Frontal cortex (tissue), 3 donors: ENCODE measurements at regions not wholly inside any gene's neighbourhood (a gene's known extent, or its start where the extent isn't known, plus 50 kb on each side); places are given as distances from the start of the nearest gene placed in this dataset.

Source experiments
- DNase-seq, 2 donors: peaks; one replicate each; pipeline ENCODE4 v3.0.0; 2012; ENCODE audit warnings: low spot score in 2 of 2
- FAIRE-seq: peaks from 2 replicates; lab custom pipeline; 2012; peaks lifted over from hg19 to GRCh38; lab: Jason Lieb, UNC
- donor health status: control.
- donor health status: control.
- donor health status: control.

DNA sequence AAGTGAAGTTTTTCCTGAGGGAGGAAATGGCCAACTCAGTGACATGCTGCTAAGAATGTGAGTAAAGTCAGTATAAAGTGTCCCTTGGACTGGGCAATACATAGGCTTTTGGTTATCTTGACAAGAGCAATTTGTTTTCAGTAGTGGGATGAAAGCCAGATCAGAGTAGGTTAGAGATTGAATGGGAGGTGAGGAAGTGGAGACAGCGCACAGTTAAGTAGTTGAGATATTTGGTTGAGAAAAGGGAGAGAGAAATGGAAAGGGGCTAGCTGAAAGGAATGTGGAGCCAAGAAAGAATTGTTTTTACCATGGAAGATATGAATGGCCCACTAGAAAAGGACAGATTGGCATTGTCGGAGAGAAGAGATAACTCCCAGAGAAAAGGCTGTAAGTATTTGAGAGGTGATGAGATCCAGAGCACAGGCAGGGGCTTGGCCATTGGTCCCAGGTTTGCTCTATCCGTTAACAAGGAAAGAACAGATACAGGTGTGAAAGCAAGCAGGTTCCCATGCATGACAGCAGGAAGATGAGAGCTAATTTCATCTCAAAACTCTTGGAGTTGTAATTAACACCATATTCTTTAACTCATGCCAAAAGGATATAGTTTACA lies 392.0 kb downstream of the NR2F1-AS1 start:
- FAIRE-seq (no peak), DNase-seq (no peak)

DNA sequence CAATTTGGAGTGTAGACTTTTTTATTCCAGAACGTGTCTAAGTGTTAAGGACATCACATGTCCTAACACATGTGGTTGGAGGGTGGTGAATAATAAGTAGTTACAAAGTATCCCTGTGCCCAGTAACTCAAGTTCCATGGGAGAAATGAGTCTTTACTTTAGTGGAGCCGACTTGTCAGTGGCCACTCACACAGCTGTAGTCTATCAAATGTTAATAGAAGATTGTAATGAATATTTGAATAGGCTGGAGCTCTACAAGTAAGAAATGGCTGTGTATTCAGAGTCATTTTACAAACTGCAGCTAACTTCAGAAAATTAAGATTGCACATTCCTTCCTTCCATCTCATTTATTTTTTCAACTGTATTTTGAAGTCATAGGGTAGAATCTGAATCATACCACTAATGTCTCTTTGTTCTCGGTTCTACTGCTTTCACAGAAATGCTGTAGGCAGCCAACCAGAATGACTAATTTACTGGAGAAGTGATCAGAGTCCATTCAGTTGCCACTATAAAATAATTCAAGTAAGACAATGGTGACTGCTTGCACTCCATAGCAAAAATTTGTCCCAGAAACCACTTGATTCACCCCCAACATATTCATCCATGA lies 394.8 kb downstream of the NR2F1-AS1 start:
- FAIRE-seq (no peak), DNase-seq (no peak)

DNA sequence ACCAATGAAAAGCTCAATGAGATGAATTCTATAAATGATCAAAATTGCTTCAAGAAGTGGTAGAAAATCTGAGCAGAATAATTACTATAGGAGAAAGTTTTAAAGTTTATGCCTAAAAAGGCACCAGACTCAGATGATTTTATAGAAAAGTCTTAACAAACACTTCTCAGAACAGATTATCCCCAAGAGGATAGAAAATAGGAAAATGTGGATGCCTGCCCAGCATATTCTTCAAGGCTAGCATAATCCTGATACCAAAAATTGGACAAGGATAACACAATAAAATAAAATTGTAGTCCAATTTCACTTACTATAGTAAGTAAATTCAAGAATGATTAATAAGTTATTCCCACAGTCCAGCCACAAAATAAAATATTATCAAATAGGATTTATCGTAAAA lies 397.0 kb downstream of the NR2F1-AS1 start:
- DNase-seq (no peak), FAIRE-seq (no peak)

DNA sequence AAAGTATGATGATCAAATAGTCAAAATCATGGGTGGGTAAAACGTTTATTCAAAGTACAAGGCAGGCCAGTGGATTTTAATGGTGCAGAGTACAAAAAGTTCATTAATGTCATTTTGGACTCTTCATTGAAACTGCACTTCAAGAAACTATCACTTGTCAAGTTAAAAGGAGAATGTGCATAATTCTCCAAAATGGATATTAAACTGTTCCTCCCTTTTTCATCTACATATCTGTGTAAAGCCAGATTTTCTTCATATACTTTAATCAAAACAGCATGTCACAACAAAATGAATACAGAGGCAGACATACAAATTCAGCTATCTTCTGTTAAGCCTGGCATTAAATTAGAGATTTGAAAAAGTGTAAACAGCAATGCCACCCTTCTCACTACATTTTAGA lies 401.6 kb downstream of the NR2F1-AS1 start:
- DNase-seq, result no peak

DNA sequence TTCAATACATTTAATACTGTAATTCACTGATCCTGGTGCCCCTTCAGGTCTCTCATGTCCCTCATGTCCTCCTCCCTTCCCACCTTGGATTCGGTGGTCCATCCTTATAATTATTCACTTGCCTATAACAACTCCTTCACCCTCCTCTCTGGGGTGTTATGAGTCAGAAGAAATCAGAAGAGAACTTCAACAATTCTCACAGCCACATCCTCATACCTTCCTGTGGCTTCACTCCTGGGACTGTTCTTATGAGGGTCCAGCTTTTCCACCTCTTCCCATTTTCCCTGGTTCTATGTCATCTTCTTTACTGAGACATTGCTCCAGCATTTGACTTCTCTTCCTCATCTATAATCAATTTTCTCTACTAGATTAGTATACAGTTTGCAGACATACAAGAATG lies 406.1 kb downstream of the NR2F1-AS1 start:
- no peak for FAIRE-seq

More for the DNA sequence above, 401.6 kb downstream of the NR2F1-AS1 start:
- no peak for FAIRE-seq

DNA sequence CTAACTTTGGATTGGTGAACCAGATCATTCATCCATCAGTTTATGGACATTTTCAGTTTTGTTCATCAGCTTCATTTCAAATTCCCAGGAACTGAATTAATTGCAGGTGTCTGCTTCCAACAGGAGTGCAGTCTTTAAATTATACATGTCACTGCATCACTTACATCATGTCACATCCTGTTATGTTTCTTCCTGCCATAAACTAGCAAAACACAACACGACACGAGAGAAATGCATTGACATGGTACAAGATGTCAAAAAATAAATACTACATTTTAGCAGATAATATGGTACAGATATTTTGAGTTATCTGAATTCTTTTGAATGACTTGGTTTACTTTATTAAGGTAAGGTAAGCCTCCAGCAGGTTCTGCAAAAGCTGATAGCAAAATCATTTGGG lies 415.5 kb downstream of the NR2F1-AS1 start:
- FAIRE-seq (no peak), DNase-seq (no peak)

More for the DNA sequence above, 406.1 kb downstream of the NR2F1-AS1 start:
- no peak for DNase-seq

DNA sequence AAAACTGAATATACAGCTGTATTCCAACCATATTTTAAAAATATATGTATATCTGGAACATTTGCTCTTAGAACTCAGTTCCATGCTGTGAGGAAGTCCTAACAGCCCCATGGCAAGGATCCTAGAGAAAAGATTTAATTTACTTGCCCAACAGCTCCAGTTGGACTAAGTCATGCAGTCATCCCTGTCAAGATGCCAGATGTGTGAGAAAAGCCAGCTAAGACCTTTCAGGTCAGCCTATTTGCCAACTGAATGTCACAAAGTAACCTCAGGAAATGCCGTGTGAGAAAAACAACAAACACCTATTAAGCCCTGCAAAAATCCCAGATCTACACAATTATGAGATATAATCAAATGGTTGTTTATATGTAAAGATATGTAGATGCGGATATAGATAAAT lies 416.3 kb downstream of the NR2F1-AS1 start:
- FAIRE-seq, result no peak
- DNase-seq, result no peak

DNA sequence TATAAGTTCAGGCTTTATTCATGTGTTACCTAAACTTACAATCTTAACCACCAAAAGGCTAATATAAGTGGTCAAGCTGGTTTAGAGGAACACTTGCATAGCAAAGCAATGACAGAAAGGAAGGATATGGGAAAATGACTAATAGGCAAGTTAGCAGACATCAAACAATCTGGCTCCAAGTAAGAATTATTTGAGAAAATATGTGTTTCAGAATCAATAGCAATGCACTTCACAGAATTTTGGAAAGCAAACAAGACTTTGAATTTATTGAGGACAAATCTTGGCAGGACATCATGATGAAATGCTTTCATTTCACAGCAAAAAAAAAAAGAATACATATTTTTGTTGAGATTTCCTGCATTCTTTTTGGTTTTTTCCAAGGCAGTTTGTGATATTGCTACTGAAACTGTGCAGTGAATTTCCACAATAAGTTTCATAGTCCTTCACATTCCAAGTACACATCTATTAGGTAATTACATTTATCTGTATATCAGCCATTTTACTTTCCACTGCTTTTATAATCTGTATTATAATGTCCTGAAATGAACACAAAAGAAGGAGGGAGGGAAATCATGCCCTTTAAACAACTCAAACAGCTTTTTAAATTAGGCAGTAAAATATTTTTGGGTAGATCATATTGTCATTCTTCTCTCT lies 417.9 kb downstream of the NR2F1-AS1 start:
- FAIRE-seq (no peak), DNase-seq (no peak)

DNA sequence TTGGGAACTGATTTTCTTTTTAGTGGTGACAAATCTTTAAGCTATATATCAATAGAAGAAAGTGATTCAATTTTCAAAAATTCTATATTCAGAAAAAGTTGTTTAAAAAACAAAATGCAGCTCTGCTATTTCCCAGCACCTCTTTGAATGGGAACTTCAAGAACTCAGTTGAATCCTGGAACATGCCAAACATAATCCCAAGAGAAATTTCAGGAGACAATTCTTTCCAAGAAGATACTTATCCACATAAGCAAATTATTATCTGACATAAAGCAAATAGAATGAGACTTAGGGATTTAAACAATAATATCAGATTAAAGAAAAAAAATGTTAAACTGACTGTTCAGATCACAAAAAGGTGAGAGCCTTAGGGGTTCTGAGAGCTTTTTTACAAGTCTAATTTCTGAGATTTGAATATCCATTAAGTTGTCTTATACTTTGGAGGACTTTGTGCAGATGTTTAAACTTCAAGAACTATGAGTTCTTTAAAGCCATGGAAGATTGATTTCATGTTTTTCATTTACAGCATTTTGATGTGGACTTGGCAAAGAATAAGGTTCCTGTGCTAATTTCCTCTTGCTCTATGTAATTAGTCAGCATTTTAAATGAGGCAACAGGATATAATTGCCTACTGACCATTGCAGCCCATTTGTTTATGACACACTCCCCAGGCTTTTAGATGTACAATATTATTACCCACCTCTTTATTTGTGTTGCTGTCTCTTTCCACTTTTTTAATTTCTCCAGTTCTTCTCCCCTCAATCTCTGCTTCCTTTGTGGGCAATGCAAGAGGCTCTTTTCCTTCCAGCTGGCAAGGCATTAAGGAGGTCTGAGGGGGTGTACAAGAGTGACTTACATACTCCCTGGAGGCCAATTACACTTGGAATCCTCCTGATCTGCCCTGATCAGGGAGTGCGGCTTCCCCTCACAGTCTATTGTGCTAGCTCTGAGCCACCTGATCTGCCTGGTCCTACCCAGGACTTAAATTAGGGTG lies 419.1 kb downstream of the NR2F1-AS1 start:
- FAIRE-seq, result peak; percentile 37
- no peak for DNase-seq

DNA sequence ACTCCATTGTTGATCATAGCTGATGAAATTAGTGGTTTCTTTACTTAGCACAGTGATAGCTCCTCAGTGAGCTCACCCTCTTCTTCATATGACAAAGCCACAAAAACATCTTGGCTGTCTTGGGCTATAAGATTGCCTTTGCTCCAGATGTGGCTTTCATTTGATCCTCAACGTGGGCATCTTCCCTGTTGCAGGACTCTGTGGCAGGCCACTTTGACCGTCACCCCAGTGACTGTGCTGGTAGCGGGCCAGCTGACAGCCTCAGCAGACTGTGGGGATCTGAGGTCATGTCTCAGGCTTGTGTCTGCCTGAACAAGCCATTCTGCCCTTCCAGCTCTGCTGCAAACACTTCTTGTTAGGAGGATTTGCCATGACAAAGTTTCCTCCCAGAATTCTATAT lies 422.2 kb downstream of the NR2F1-AS1 start:
- DNase-seq (no peak), FAIRE-seq (no peak)

DNA sequence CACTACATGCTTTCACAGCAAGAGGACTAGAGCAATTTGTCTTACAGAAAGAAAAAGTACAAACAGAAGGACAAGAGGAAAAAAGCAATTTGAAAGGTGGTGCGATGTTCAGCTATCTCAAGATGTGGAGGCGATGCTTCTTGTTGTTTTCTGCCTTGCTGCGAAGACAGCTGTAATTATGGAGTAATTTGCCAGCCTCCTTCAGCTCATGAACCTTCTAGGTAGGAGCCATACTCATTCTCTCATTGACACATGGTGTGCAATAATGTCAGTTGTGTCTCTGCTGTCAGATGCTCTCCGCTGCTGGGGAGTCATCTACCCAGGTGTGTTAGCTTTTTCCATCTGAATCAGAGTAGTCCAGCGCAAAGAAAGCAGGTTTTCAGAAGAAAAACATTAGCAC lies 424.5 kb downstream of the NR2F1-AS1 start:
- DNase-seq (no peak), FAIRE-seq (no peak)

DNA sequence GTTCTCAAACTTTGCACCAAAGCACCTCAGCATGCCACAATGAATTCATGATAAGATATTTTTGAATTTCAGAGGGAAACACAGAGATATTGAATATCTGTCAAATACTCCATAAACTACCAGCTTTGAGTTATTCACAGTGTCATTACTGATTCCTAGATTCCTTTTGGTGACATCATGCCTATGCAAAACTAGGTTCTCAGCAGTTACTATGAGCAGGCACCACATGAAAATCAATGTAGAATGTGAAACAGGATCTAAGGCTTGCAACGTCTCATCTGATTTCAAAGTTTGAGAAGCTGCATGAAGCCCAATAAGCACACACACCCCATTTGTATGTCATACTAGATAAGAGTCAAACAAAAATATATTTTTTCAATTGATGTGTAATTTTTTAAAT lies 426.5 kb downstream of the NR2F1-AS1 start:
- DNase-seq (no peak), FAIRE-seq (no peak)

DNA sequence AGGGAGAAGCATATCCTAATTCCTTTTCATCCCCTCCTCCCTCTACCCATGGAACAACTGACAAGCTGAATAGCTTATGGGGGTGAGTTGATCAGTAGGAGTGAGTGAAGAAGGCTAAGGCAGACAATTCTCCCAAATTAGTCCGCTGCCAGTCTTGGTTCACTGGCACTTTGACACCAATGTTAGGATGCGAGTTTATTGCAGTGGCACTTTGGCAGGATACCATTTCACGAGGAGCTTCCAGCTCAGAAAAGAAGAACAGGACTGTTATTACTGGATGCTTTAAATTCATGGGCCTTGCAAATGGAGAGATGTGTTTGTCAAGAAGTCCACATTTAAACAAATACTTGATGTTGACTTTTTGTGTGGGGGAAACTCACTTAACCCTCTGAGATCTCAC lies 427.6 kb downstream of the NR2F1-AS1 start:
- FAIRE-seq (no peak), DNase-seq (no peak)

DNA sequence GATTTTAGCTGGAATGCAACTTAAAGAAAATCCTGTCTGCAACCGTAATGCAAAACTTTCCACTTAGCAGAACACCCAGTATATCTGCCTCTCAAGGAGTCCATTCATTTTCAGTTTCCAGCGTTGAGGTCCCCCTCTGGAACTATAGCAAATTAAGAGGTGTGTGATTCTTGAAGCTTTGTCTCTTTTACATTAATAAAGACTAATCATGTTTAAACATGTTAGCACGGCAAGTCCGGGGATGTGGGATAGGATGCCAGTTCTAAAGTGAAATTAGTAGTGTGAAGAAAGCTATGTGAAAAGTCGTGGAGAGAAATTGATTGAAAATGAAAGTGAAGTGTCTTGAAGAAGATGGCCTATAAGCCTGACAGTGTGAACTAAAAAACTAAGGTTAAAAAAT lies 429.1 kb downstream of the NR2F1-AS1 start:
- DNase-seq, result no peak
- no peak for FAIRE-seq

DNA sequence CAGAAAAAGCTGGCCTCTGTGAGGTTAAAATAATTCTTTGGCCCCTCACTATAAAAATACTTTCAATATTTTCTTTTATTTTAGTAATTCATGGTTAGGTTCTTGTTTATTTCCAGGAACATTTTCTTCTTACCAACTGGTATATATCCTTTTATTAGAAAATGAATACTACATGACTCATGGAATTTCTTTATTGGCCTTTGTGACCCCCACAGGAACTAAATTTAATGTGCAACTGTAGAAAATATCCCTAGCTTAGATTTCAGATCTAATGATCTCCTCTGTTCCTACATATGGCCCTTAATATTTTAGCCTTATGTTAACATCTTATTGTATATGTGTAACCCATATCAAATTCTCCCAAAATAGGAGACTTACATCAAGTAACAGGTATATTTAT lies 429.9 kb downstream of the NR2F1-AS1 start:
- DNase-seq (no peak), FAIRE-seq (no peak)

DNA sequence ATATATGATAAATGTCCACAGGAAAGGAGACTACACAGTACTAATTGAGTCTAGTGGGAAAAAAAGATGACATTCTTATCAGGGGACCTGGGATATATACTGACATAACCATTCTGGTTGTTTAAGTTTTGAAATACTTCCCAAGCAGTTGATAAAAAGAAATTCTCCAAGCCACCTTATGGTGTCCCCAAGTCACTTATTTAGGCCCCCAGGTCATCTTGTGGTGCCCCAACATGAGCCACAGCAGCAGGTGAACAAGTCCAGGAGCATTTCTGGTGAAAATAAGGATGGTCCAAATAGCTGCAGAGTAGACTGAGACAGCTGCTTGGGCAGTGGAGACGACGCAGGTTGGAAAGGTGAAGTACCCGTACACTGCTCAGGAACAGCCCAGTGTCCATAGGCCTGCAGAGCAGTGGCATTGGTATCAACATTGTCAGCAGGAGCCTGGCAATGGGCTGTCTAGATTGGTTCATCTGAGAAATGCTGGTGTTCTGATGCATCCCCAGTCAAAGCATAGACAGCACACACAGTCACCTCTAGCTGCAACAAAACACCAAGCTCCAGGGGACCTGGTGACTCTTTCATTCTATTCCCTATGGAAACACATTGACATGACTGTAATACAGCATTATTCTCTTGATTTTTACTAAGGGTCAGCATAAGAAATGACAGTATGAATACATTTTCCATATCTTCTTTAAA lies 430.6 kb downstream of the NR2F1-AS1 start:
- FAIRE-seq (no peak), DNase-seq (no peak)

DNA sequence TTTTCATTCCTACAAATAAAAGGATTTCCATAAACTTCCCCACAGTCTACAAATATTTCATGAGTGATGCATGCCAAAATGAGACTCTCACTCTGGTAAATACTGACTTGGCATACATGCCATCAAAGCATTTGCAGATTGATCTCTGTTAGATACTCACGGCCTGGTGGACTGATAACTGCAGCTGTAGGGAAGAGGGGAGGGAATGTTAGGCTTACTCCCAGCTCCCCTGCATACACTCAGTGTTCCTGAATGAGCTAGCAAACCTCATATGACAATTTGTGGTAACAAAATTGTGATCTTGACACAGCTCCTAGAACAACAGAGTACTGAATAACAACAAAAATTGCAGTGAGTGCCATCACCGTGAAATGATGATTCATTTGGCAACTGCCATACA lies 435.3 kb downstream of the NR2F1-AS1 start:
- FAIRE-seq (no peak), DNase-seq (no peak)

DNA sequence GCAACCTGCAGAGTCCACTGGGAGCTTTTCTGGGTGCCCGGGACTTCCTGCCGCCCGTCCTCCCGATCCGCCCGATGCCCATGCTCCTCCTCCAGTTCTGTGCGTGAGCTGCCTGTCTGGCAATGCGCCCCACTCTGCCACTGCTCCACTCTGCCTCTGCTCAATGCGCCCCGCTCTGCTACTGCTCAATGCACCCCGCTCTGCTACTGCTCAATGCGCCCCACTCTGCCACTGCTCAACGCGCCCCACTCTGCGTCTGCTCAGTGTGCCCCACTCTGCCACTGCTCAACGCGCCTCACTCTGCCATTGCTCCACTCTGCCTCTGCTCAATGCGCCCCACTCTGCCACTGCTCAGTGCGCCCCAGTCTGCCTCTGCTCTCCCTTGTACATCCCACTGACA lies 436.0 kb downstream of the NR2F1-AS1 start:
- DNase-seq, result no peak
- no peak for FAIRE-seq

DNA sequence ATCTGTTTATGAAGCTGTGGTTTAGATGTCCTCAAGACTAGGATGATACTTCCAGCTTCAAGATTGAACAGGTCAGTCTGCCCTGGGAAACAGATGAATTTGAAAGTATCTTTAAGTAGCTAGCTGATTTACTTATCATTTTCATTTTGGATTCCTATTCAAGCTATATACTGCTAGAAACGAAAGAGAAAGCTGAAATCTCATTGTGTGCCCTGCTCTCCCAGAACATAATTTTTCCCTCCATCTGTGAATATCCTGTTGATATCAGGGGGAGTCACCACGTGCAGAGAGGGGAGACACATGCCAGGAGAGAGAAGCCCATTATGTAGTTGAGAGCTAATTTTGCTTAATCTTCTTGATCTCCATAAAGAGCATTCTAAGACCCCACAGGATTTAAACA lies 439.1 kb downstream of the NR2F1-AS1 start:
- FAIRE-seq, result no peak
- no peak for DNase-seq
